ENCODE measurements at regions not wholly inside any gene's neighbourhood (a gene's known extent, or its start where the extent isn't known, plus 50 kb on each side); places are given as distances from the start of the nearest gene placed in this dataset.
"Not testable (repeated sequence)": the region's sequence is repeated elsewhere in the genome, so short reads cannot be mapped to it uniquely, and the experiment has no call there.

- no peaks in the 10 kb centered on the region for H3K36me3 ChIP-seq
- no peak for DNase-seq
- H3K27me3 ChIP-seq (ENCODE audit: insufficient read depth, low read depth, severe bottlenecking): peaks cover 5% of the 10 kb centered on the region
- TF ChIP-seq CTCF (IDR thresholded peaks at IDR 0.05; ENCODE audit: low read depth, low read length): no peak
- no peaks in the 10 kb centered on the region for H3K9me3 ChIP-seq (ENCODE audit: severe bottlenecking)
- H3K4me3 ChIP-seq (ENCODE audit: low read depth, low read length): no peak overlapping the region
- no peak overlapping the region for H3K27ac ChIP-seq
Observed at GRCh38 chr1:5729636-5730145, 262.5 kb downstream of the NPHP4 start.

- Histone ChIP-seq H3K9me3 (ENCODE audit: severe bottlenecking) (no peaks in the 10 kb centered on the region), H3K27ac (no peak overlapping the region), H3K4me3 (ENCODE audit: low read depth, low read length) (no peak overlapping the region), H3K36me3 (no peaks in the 10 kb centered on the region), H3K27me3 (ENCODE audit: insufficient read depth, low read depth, severe bottlenecking) (peaks cover under 1% of the 10 kb centered on the region)
- DNase-seq: no peak
- TF ChIP-seq CTCF (IDR thresholded peaks at IDR 0.05; ENCODE audit: low read depth, low read length): no peak
Observed at GRCh38 chr1:5728663-5729355, 263.4 kb downstream of the NPHP4 start.

GRCh38 chr1:5727871-5728643 lies 264.2 kb downstream of the NPHP4 start:
- no peak for DNase-seq
- Histone ChIP-seq H3K27me3 (ENCODE audit: insufficient read depth, low read depth, severe bottlenecking) (no peaks in the 10 kb centered on the region), H3K27ac (no peak overlapping the region), H3K36me3 (no peaks in the 10 kb centered on the region), H3K4me3 (ENCODE audit: low read depth, low read length) (no peak overlapping the region), H3K9me3 (ENCODE audit: severe bottlenecking) (no peaks in the 10 kb centered on the region)
- TF ChIP-seq CTCF (IDR thresholded peaks at IDR 0.05; ENCODE audit: low read depth, low read length): no peak

- no peak for DNase-seq
- H3K27me3 ChIP-seq (ENCODE audit: insufficient read depth, low read depth, severe bottlenecking): no peaks in the 10 kb centered on the region
- no peak for TF ChIP-seq CTCF (IDR thresholded peaks at IDR 0.05; ENCODE audit: low read depth, low read length)
Observed at GRCh38 chr1:5727191-5727590, 265.0 kb downstream of the NPHP4 start.

GRCh38 chr1:5726586-5727184 lies 265.5 kb downstream of the NPHP4 start:
- DNase-seq; H3K36me3 ChIP-seq; H3K4me3 ChIP-seq (ENCODE audit: low read depth, low read length); H3K27ac ChIP-seq; H3K9me3 ChIP-seq (ENCODE audit: severe bottlenecking); H3K27me3 ChIP-seq (ENCODE audit: insufficient read depth, low read depth, severe bottlenecking): not testable (repeated sequence)

More at GRCh38 chr1:5727191-5727590, 265.0 kb downstream of the NPHP4 start:
- no peaks in the 10 kb centered on the region for H3K9me3 ChIP-seq (ENCODE audit: severe bottlenecking)
- H3K27ac ChIP-seq: no peak overlapping the region
- H3K4me3 ChIP-seq (ENCODE audit: low read depth, low read length): no peak overlapping the region
- no peaks in the 10 kb centered on the region for H3K36me3 ChIP-seq
